ENCODE measurements at regions not wholly inside any gene's neighbourhood (a gene's known extent, or its start where the extent isn't known, plus 50 kb on each side); places are given as distances from the start of the nearest gene placed in this dataset.

GRCh38 chr7:142355328-142355727 lies 97.5 kb upstream of the PRSS58 start:
- TF ChIP-seq POLR2A (IDR thresholded peaks at IDR 0.05; ENCODE audit: low read depth, low read length) (no peak), POLR2AphosphoS5 (IDR thresholded peaks at IDR 0.05; ENCODE audit: low read depth, low read length) (no peak)

Measured in GM12892 (cell line).